Tibial nerve (tissue), 4 donors: ENCODE measurements at regions not wholly inside any gene's neighbourhood (a gene's known extent, or its start where the extent isn't known, plus 50 kb on each side); places are given as distances from the start of the nearest gene placed in this dataset. TPM values are rescaled to one million over a fixed set of nuclear protein-coding genes. Genes with fewer than 3 reads are reported as not detected.

Source experiments
- DNase-seq, 2 donors: peaks; one replicate each; pipeline ENCODE4 v3.0.0-alpha.2; 2019; ENCODE audit warnings: low spot score in 2 of 2
- H3K27ac ChIP-seq, 4 donors: fragments of 200-600 bp; sonication (generic) in 3 of 4; one replicate each; pipeline ENCODE4 v1.5.1; 2017 to 2019; ENCODE audit warnings: mild to moderate bottlenecking in 1 of 4
- H3K27me3 ChIP-seq, 2 donors: fragments of 200-600 bp; sonication (generic) in 1 of 2; one replicate each; pipeline versions ENCODE4 v1.5.1 to v1.6.0; 2017 to 2019
- H3K36me3 ChIP-seq, 3 donors: fragments of 200-600 bp; sonication (generic); one replicate each; pipeline ENCODE4 v1.5.1; 2018 to 2019
- H3K4me1 ChIP-seq, 4 donors: fragments of 200-600 bp; sonication (generic) in 3 of 4; one replicate each; pipeline ENCODE4 v1.5.1; 2017 to 2019
- H3K4me3 ChIP-seq, 4 donors: fragments of 200-600 bp; sonication (generic) in 3 of 4; one replicate each; pipeline ENCODE4 v1.5.1; 2017 to 2019; ENCODE audit warnings: mild to moderate bottlenecking in 1 of 4, moderate library complexity in 1 of 4
- H3K9me3 ChIP-seq, 4 donors: fragments of 200-600 bp; sonication (generic) in 3 of 4; one replicate each; pipeline ENCODE4 v1.5.1; 2017 to 2019
- CTCF ChIP-seq, 5 experiments: fragments of 200-600 bp in 3 of 5; fragments of 450-650 bp in 2 of 5; sonication (generic) in 3 of 5; IDR thresholded peaks; one replicate each; pipeline ENCODE4 v1.5.1; 2016 to 2019; ENCODE audit warnings: antibody characterized with exemption in 5 of 5, mild to moderate bottlenecking in 3 of 5, moderate library complexity in 2 of 5
- EP300 ChIP-seq, 2 donors: sonication (generic); formaldehyde crosslinking; IDR thresholded peaks; one replicate each; pipeline ENCODE4 v1.6.1; 2017; ENCODE audit warnings: antibody characterized with exemption in 2 of 2, mild to moderate bottlenecking in 1 of 2
- POLR2A ChIP-seq, 2 donors: fragments of 450-650 bp; IDR thresholded peaks; one replicate each; pipeline ENCODE4 v1.6.1; 2017; ENCODE audit warnings: antibody characterized with exemption in 2 of 2, mild to moderate bottlenecking in 2 of 2, moderate library complexity in 2 of 2
- WGBS, 2 donors: methylation state at CpG; one replicate each; pipeline ENCODE4 v1.1.5; 2018; 5-methylcytosine and 5-hydroxymethylcytosine counted together
- small RNA-seq: library from RNA; depleted of rRNA; stranded (forward); fragments of <200 nt; gene quantifications from one replicate; pipeline ENCODE3, GENCODE V24; 2016

DNA sequence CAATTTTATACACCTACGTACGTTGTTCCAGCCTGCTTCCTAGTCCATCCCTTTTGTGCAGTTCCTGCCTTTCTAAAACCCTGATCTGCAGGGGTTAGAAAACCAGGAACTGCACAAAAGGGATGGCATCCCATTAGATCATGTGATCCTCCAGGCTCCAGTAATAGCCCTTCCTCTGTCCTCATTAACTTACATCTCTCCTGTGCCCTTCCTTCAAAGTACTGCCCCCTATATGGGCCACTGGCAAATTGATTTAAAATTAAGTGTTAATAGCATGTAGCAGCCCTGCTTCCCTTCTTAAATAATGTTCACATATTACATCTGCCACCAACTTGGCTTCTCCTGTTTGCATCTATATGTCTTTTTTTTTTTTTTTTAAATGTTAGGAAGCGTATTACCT, 61.3 kb upstream of the NXPH2 start:
- TF ChIP-seq EP300 (IDR thresholded peaks at IDR 0.05), result no peak
- TF ChIP-seq CTCF (IDR thresholded peaks at IDR 0.05), result no peak
- no peak for TF ChIP-seq POLR2A (IDR thresholded peaks at IDR 0.05)
- Histone ChIP-seq H3K27me3 (no peaks in the 10 kb centered on the region), H3K27ac (no peak overlapping the region), H3K4me3 (no peak overlapping the region), H3K9me3 (no peaks in the 10 kb centered on the region), H3K36me3 (no peaks in the 10 kb centered on the region), H3K4me1 (no peaks in the 10 kb centered on the region)
- DNase-seq, result no peak
- 83 to 85% methylated on average over 3 of the region's 3 CpGs for WGBS, 2 donors

GRCh38 chr2:138838851-138839620, 58.8 kb upstream of the NXPH2 start:
- no peaks in the 10 kb centered on the region for H3K9me3 ChIP-seq
- no peaks in the 10 kb centered on the region for H3K27me3 ChIP-seq
- no peak for DNase-seq
- H3K36me3 ChIP-seq, result no peaks in the 10 kb centered on the region
- 60 to 62% methylated on average over 6 of the region's 6 CpGs for WGBS, 2 donors
- H3K4me3 ChIP-seq, result no peak overlapping the region
- H3K27ac ChIP-seq, result no peak overlapping the region
- TF ChIP-seq POLR2A (IDR thresholded peaks at IDR 0.05), result no peak
- no peaks in the 10 kb centered on the region for H3K4me1 ChIP-seq

GRCh38 chr2:138831691-138832090, 51.5 kb upstream of the NXPH2 start:
- Histone ChIP-seq H3K27me3 (peaks cover 0 to 3% of the 10 kb centered on the region in 2 donors), H3K27ac (no peak overlapping the region), H3K36me3 (no peaks in the 10 kb centered on the region), H3K9me3 (no peaks in the 10 kb centered on the region), H3K4me1 (no peaks in the 10 kb centered on the region), H3K4me3 (no peak overlapping the region)
- no peak for DNase-seq
- WGBS, 2 donors, result 84 to 93% methylated on average over 1 of the region's 1 CpG
- TF ChIP-seq EP300 (IDR thresholded peaks at IDR 0.05), result no peak

DNA sequence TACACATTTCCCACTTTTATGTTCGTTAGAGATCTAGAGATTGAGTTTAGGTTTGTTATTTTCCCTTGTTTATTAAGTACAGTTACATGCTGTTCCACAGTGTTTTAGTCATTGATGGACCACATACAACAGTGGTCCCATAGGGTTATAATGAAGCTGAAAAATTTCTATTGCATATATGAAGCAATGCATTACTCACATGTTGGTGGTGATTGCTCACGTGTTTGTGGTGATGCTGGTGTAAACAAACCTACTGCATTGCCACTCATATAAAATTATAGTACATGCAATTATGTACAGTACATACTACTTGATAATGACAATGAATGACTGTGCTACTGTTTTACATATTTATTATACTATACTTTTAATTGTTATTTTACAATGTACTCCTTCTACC, 51.0 kb upstream of the NXPH2 start:
- no peaks in the 10 kb centered on the region for H3K4me1 ChIP-seq
- 87 to 89% methylated on average over 2 of the region's 2 CpGs for WGBS, 2 donors
- no peak overlapping the region for H3K4me3 ChIP-seq
- TF ChIP-seq EP300 (IDR thresholded peaks at IDR 0.05), result no peak
- TF ChIP-seq CTCF (IDR thresholded peaks at IDR 0.05), result no peak
- TF ChIP-seq POLR2A (IDR thresholded peaks at IDR 0.05), result no peak
- H3K27ac ChIP-seq, result no peak overlapping the region
- DNase-seq, result no peak
- H3K27me3 ChIP-seq, result peaks cover 0 to 3% of the 10 kb centered on the region in 2 donors
- H3K9me3 ChIP-seq, result no peaks in the 10 kb centered on the region
- no peaks in the 10 kb centered on the region for H3K36me3 ChIP-seq

DNA sequence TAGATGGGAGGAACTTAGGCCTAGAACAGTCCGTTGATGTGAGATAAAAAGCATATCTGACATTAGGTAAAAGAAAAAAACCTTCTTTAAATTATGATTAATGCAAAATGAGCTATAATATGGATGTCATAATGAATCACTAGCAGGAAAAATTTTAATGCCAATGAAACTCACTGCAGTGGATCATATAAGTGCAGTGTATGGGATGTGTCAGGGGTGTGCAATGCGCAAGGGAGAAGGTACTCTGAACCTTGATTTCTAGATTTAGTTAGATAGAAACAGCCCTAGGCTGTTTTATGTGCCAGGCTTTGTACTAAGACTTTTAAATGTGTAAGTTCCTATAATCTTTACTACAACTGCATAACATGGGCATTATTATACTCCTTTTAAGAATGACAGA, 50.4 kb upstream of the NXPH2 start:
- H3K4me3 ChIP-seq, result no peak overlapping the region
- H3K27me3 ChIP-seq, result peaks cover 0 to 3% of the 10 kb centered on the region in 2 donors
- DNase-seq, result no peak
- H3K9me3 ChIP-seq, result no peaks in the 10 kb centered on the region
- no peak overlapping the region for H3K27ac ChIP-seq
- H3K36me3 ChIP-seq, result no peaks in the 10 kb centered on the region
- H3K4me1 ChIP-seq, result no peaks in the 10 kb centered on the region
- no peak for TF ChIP-seq POLR2A (IDR thresholded peaks at IDR 0.05)
- no peak for TF ChIP-seq EP300 (IDR thresholded peaks at IDR 0.05)
- TF ChIP-seq CTCF (IDR thresholded peaks at IDR 0.05), result no peak
- WGBS, 2 donors, result 89 to 90% methylated on average over 2 of the region's 2 CpGs

Small RNAs in the stretch of these regions (small RNA-seq; reads per million reads assigned to genes)
- gene RF00139, result not detected
- gene RN7SKP286, result not detected
